Coronary artery (tissue), 2 donors: ENCODE measurements at regions not wholly inside any gene's neighbourhood (a gene's known extent, or its start where the extent isn't known, plus 50 kb on each side); places are given as distances from the start of the nearest gene placed in this dataset.
"Not testable (repeated sequence)": the region's sequence is repeated elsewhere in the genome, so short reads cannot be mapped to it uniquely, and the experiment has no call there.

ENCODE experiments used
- DNase-seq: peaks from one replicate; pipeline ENCODE4 v3.0.0-alpha.2; 2017; ENCODE audit warnings: low spot score
- H3K27ac ChIP-seq, 2 donors: fragments of 200-600 bp; sonication (generic); one replicate each; pipeline ENCODE4 v1.5.1; 2016 to 2019
- H3K4me3 ChIP-seq: fragments of 200-600 bp; sonication (generic); 2 replicates; pipeline ENCODE4 v1.5.1; 2016; ENCODE audit warnings: mild to moderate bottlenecking, moderate library complexity
- TF ChIP-seq, protein P1 (sequence below): fragments of 200-600 bp; sonication (generic); IDR thresholded peaks from one replicate; pipeline ENCODE4 v1.5.1; 2019; ENCODE audit warnings: antibody characterized with exemption

DNA sequence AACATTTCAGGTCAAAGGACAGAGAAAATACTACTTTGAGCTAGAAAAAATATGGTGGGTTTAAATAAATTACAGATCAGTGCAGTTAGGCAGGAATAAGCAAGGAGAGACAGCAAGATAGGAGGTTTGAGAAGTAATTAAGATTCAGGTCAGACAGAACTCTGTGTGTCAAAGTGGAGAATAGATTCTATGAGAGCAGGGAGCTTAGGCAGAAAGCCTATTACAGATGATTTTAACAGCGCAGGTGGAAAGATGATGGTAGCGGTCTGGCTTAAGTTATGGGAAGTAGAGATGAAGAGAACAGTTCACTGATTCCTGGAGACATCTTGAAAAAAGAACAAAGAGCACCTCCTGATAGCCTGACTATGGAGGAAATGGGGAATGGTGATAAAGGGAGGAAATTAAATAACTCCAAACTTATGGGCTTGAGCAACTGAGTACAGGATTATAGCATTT is 106.0 kb downstream of the APIP start:
- Histone ChIP-seq H3K27ac (no peak overlapping the region), H3K4me3 (no peak overlapping the region)
- TF ChIP-seq, protein P1, sequence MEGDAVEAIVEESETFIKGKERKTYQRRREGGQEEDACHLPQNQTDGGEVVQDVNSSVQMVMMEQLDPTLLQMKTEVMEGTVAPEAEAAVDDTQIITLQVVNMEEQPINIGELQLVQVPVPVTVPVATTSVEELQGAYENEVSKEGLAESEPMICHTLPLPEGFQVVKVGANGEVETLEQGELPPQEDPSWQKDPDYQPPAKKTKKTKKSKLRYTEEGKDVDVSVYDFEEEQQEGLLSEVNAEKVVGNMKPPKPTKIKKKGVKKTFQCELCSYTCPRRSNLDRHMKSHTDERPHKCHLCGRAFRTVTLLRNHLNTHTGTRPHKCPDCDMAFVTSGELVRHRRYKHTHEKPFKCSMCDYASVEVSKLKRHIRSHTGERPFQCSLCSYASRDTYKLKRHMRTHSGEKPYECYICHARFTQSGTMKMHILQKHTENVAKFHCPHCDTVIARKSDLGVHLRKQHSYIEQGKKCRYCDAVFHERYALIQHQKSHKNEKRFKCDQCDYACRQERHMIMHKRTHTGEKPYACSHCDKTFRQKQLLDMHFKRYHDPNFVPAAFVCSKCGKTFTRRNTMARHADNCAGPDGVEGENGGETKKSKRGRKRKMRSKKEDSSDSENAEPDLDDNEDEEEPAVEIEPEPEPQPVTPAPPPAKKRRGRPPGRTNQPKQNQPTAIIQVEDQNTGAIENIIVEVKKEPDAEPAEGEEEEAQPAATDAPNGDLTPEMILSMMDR = no peak
- DNase-seq = no peak

DNA sequence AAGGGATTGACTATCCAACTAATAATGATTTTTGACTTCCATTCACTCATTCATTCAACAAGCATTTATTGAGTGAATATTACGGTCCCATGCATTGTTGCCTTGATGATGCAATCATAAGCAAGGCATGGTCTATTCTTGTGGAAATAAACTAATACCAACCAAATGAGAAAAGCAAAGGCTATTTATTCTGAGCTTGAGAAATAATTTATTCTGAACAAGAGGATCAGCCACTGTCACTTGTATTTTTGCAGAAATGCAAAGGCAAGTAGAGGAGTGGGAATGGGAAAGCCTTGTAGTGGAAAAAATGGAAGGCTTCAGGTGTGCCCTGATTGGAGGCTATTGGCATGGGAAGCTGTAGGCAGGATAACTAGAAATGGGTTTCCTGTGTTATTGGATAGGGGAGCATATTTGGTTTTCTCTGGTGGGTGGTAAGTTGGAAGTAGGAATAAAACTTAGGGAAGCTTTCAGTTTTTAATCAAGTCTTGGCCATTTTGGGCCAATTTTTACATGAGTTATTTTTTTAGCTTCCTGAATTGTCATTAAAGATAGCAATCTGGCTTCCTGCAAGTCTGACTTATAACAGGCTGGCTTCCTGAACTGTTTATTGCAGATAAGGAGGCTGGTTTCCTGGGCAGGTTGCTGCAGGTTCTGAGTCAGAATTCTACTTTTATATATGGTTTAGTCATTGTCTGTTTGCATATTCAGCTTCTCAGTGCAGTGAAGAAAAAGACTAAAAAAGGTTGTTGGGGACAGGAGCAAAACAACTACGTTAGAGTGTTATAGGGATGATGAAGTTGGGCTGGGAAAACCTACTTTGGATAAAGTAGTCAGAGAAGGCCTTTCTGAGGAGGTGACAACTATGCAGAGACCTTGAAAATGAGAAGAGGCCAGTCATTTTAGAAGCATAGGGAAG is 106.7 kb downstream of the APIP start:
- no peak overlapping the region for H3K27ac ChIP-seq
- TF ChIP-seq, protein P1 = no peak
- no peak for DNase-seq
- no peak overlapping the region for H3K4me3 ChIP-seq

DNA sequence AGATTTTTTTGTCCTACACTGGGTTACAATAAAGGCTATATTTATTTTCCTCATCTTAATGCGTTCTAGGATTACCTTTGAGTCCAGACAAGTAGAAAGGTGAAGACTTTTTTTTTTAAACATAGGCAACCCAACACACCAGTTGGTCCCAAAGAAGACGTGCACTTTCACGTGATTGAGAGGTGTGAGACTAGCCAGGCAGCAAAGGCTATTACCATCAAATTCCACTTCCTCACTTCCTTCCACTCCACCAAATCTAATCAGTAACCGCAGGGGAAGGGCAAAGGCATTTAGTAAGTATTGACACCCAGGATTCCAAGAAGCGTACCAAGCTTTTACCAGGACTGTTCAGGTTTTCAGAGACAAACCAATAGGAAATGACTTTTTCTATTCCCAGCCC is 109.3 kb downstream of the APIP start:
- H3K4me3 ChIP-seq = no peak overlapping the region
- no peak overlapping the region for H3K27ac ChIP-seq
- TF ChIP-seq, protein P1 = no peak
- DNase-seq = no peak

DNA sequence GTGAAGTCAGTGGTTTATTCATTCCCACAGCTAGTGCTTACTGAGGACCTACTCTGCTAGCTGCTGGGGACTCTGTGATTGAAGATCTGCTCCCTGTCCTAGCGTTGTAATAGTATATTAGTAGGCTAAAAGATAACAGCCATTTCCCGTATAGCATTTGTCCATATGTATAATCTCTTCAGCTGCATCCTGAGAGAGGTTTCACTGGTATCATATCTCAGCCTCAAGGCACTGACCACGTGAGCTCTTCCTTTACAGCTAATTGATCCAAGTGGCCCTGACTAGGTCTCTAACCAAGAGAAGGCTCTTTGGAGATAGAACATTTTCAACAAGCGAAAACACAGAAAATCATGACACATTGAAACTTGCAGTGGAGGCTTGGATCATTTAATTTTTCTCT is 110.2 kb downstream of the APIP start:
- TF ChIP-seq, protein P1 = no peak
- Histone ChIP-seq H3K27ac (no peak overlapping the region), H3K4me3 (no peak overlapping the region)
- DNase-seq = no peak

DNA sequence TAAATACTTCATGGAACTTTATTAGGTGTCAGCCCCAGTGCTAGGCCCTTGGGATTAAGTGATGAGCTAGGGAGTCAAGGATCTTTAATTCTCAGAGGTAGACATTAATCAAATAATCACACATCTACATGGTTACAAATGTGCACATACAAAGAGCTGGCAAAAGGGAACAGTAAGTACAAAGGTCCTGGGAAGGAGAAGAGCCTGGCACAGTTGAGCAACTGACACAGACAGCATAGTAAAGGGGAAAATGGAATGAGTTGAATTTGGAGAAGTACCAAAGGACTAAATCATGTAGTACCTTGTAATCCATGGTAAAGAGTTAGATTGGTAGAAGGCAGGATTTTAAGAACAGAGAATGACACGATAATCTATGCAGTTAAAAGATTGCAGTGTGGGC is 116.3 kb downstream of the APIP start:
- no peak for DNase-seq
- TF ChIP-seq, protein P1 = no peak

DNA sequence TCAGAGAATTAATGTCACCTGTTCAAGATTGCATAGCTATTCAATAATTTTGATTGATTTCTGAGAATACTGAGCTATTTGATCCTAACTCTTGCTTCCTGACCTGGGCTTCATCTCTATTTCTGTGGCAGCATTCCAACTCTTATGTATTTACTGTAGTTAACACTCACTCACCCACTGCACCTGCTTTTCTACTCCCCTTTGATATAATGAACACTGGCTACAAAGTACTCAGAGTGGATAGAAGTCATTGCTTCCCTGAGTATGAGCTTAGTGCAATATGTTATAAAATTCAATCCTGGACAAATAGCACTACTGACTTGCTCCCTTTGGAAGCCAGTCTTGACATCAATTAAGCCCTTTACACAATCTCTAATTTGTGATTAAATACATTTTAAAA is 117.2 kb downstream of the APIP start:
- TF ChIP-seq, protein P1 = no peak
- Histone ChIP-seq H3K27ac (no peak overlapping the region), H3K4me3 (no peak overlapping the region)
- no peak for DNase-seq

More for the DNA sequence above, 116.3 kb downstream of the APIP start:
- no peak overlapping the region for H3K27ac ChIP-seq
- no peak overlapping the region for H3K4me3 ChIP-seq

DNA sequence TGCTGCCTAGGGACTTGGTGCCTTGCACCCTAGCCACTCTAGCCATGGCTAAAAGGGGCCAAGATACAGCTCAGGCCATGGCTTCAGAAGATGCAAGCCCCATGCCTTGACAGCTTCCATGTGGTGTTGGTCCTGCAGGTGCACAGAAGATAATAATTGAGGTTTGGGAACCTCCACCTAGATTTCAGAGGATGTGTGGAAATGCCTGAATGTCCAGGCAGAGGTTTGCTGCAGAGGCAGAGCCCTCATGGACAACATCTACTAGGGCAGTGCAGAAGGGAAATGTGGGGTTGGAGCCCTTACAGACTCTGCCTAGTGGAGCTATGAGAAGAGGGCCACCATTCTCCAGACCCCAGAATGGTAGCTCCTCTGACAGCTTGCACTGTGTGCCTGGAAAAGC is 118.7 kb downstream of the APIP start:
- not testable (repeated sequence) for DNase-seq, H3K27ac ChIP-seq, H3K4me3 ChIP-seq
